ENCODE measurements at regions not wholly inside any gene's neighbourhood (a gene's known extent, or its start where the extent isn't known, plus 50 kb on each side); places are given as distances from the start of the nearest gene placed in this dataset.
"Not testable (repeated sequence)": the region's sequence is repeated elsewhere in the genome, so short reads cannot be mapped to it uniquely, and the experiment has no call there.

- CTCF ChIA-PET = no interaction called here
- no peak for DNase-seq
- ATAC-seq = no peak
Measured at GRCh38 chr17:79560527-79560926, 50.3 kb downstream of the RBFOX3 start.

GRCh38 chr17:79559111-79559887, 51.6 kb downstream of the RBFOX3 start:
- peaks cover 2% of the 10 kb centered on the region for H3K4me1 Mint-ChIP-seq
- H3K4me3 Mint-ChIP-seq = no peak overlapping the region
- no peak overlapping the region for H3K27ac Mint-ChIP-seq
- no peaks in the 10 kb centered on the region for H3K36me3 Mint-ChIP-seq
- peaks cover 5% of the 10 kb centered on the region for H3K9me3 Mint-ChIP-seq (ENCODE audit: low read depth)
- CTCF ChIA-PET = no interaction called here
- ATAC-seq (no peak), DNase-seq (no peak)
- H3K27me3 Mint-ChIP-seq = peaks cover 6% of the 10 kb centered on the region

More at GRCh38 chr17:79560527-79560926, 50.3 kb downstream of the RBFOX3 start:
- Mint-ChIP-seq H3K4me1 (peaks cover 2% of the 10 kb centered on the region), H3K4me3 (no peak overlapping the region), H3K27ac (no peak overlapping the region), H3K36me3 (no peaks in the 10 kb centered on the region), H3K27me3 (peaks cover 8% of the 10 kb centered on the region), H3K9me3 (ENCODE audit: low read depth) (peaks cover 3% of the 10 kb centered on the region)

GRCh38 chr17:79558091-79558900, 52.6 kb downstream of the RBFOX3 start:
- Mint-ChIP-seq H3K9me3 (ENCODE audit: low read depth) (peaks cover 5% of the 10 kb centered on the region), H3K27me3 (peaks cover 5% of the 10 kb centered on the region), H3K36me3 (no peaks in the 10 kb centered on the region), H3K4me3 (no peak overlapping the region), H3K27ac (no peak overlapping the region), H3K4me1 (peaks cover 2% of the 10 kb centered on the region)
- CTCF ChIA-PET = no interaction called here
- DNase-seq = no peak
- ATAC-seq = no peak

GRCh38 chr17:79557276-79558090, 53.4 kb downstream of the RBFOX3 start:
- DNase-seq (no peak), ATAC-seq (no peak)
- H3K4me1 Mint-ChIP-seq = peaks cover 2% of the 10 kb centered on the region
- H3K9me3 Mint-ChIP-seq (ENCODE audit: low read depth) = peaks cover 5% of the 10 kb centered on the region
- H3K27me3 Mint-ChIP-seq = peaks cover 5% of the 10 kb centered on the region
- H3K36me3 Mint-ChIP-seq = no peaks in the 10 kb centered on the region
- no peak overlapping the region for H3K4me3 Mint-ChIP-seq
- H3K27ac Mint-ChIP-seq = no peak overlapping the region
- CTCF ChIA-PET = no interaction called here

GRCh38 chr17:79556271-79556670, 54.6 kb downstream of the RBFOX3 start:
- CTCF ChIA-PET = no interaction called here
- ATAC-seq (no peak), DNase-seq (no peak)
- H3K4me1 Mint-ChIP-seq = peaks cover 2% of the 10 kb centered on the region
- H3K9me3 Mint-ChIP-seq (ENCODE audit: low read depth) = peaks cover 5% of the 10 kb centered on the region
- no peaks in the 10 kb centered on the region for H3K36me3 Mint-ChIP-seq
- H3K4me3 Mint-ChIP-seq = no peak overlapping the region
- H3K27ac Mint-ChIP-seq = no peak overlapping the region
- H3K27me3 Mint-ChIP-seq = no peaks in the 10 kb centered on the region

- peaks cover 2% of the 10 kb centered on the region for H3K4me1 Mint-ChIP-seq
- no peaks in the 10 kb centered on the region for H3K27me3 Mint-ChIP-seq
- H3K4me3 Mint-ChIP-seq = no peak overlapping the region
- no peaks in the 10 kb centered on the region for H3K36me3 Mint-ChIP-seq
- no peak overlapping the region for H3K27ac Mint-ChIP-seq
- H3K9me3 Mint-ChIP-seq (ENCODE audit: low read depth) = peaks cover 5% of the 10 kb centered on the region
- CTCF ChIA-PET = no interaction called here
- DNase-seq = no peak
- no peak for ATAC-seq
Measured at GRCh38 chr17:79555543-79555942, 55.3 kb downstream of the RBFOX3 start.

- H3K9me3 Mint-ChIP-seq (ENCODE audit: low read depth); ATAC-seq; DNase-seq; H3K27me3 Mint-ChIP-seq; H3K36me3 Mint-ChIP-seq; H3K4me3 Mint-ChIP-seq; H3K4me1 Mint-ChIP-seq; H3K27ac Mint-ChIP-seq; CTCF ChIA-PET: not testable (repeated sequence)
Measured at GRCh38 chr17:79554346-79554745, 56.5 kb downstream of the RBFOX3 start.

- Mint-ChIP-seq H3K27ac (no peak overlapping the region), H3K4me1 (peaks cover 2% of the 10 kb centered on the region), H3K9me3 (ENCODE audit: low read depth) (peaks cover 5% of the 10 kb centered on the region), H3K36me3 (no peaks in the 10 kb centered on the region), H3K27me3 (no peaks in the 10 kb centered on the region), H3K4me3 (no peak overlapping the region)
- ATAC-seq (no peak), DNase-seq (no peak)
- CTCF ChIA-PET = no interaction called here
Measured at GRCh38 chr17:79552824-79553223, 58.0 kb downstream of the RBFOX3 start.

GRCh38 chr17:79552405-79552804, 58.4 kb downstream of the RBFOX3 start:
- Mint-ChIP-seq H3K4me3 (no peak overlapping the region), H3K9me3 (ENCODE audit: low read depth) (peaks cover 5% of the 10 kb centered on the region), H3K27me3 (no peaks in the 10 kb centered on the region), H3K4me1 (peaks cover 2% of the 10 kb centered on the region), H3K36me3 (no peaks in the 10 kb centered on the region), H3K27ac (no peak overlapping the region)
- no peak for ATAC-seq
- DNase-seq = no peak
- CTCF ChIA-PET = no interaction called here

GRCh38 chr17:79549141-79549915, 61.5 kb downstream of the RBFOX3 start:
- Mint-ChIP-seq H3K4me1 (no peaks in the 10 kb centered on the region), H3K9me3 (ENCODE audit: low read depth) (no peaks in the 10 kb centered on the region), H3K27me3 (no peaks in the 10 kb centered on the region), H3K27ac (no peak overlapping the region), H3K36me3 (no peaks in the 10 kb centered on the region), H3K4me3 (no peak overlapping the region)
- CTCF ChIA-PET = interaction anchor here (1.2 kb wide), 1 partner anchor 36 kb away, joined by 3 read pairs; no protein-coding TSS in a partner anchor
- ATAC-seq (no peak), DNase-seq (no peak)

GRCh38 chr17:79548116-79548515, 62.7 kb downstream of the RBFOX3 start:
- ATAC-seq (no peak), DNase-seq (no peak)
- CTCF ChIA-PET = no interaction called here
- H3K4me1 Mint-ChIP-seq = no peaks in the 10 kb centered on the region
- H3K9me3 Mint-ChIP-seq (ENCODE audit: low read depth) = no peaks in the 10 kb centered on the region
- H3K36me3 Mint-ChIP-seq = no peaks in the 10 kb centered on the region
- no peak overlapping the region for H3K4me3 Mint-ChIP-seq
- no peak overlapping the region for H3K27ac Mint-ChIP-seq
- no peaks in the 10 kb centered on the region for H3K27me3 Mint-ChIP-seq

GRCh38 chr17:79547586-79547985, 63.3 kb downstream of the RBFOX3 start:
- no peak overlapping the region for H3K4me3 Mint-ChIP-seq
- H3K36me3 Mint-ChIP-seq = no peaks in the 10 kb centered on the region
- no peaks in the 10 kb centered on the region for H3K4me1 Mint-ChIP-seq
- H3K27ac Mint-ChIP-seq = no peak overlapping the region
- no peaks in the 10 kb centered on the region for H3K9me3 Mint-ChIP-seq (ENCODE audit: low read depth)
- DNase-seq = no peak
- CTCF ChIA-PET = no interaction called here
- no peak for ATAC-seq
- no peaks in the 10 kb centered on the region for H3K27me3 Mint-ChIP-seq

GRCh38 chr17:79547171-79547570, 63.7 kb downstream of the RBFOX3 start:
- DNase-seq; H3K27me3 Mint-ChIP-seq; H3K27ac Mint-ChIP-seq; H3K9me3 Mint-ChIP-seq (ENCODE audit: low read depth); H3K36me3 Mint-ChIP-seq; CTCF ChIA-PET; H3K4me1 Mint-ChIP-seq; ATAC-seq; H3K4me3 Mint-ChIP-seq: not testable (repeated sequence)
